Vagina (tissue), 2 donors: ENCODE measurements at regions not wholly inside any gene's neighbourhood (a gene's known extent, or its start where the extent isn't known, plus 50 kb on each side); places are given as distances from the start of the nearest gene placed in this dataset.

Source experiments
- DNase-seq, 2 donors: peaks; one replicate each; pipeline ENCODE4 v3.0.0-alpha.2; 2017; ENCODE audit errors: extremely low spot score in 2 of 2
- H3K27ac ChIP-seq: fragments of 200-600 bp; sonication (generic); one replicate; pipeline ENCODE4 v1.5.1; 2019
- H3K27me3 ChIP-seq: fragments of 200-600 bp; sonication (generic); one replicate; pipeline ENCODE4 v1.5.1; 2019
- H3K36me3 ChIP-seq, 2 donors: fragments of 200-600 bp; sonication (generic); one replicate each; pipeline ENCODE4 v1.5.1; 2017 to 2019
- H3K4me1 ChIP-seq: fragments of 200-600 bp; sonication (generic); one replicate; pipeline ENCODE4 v1.5.1; 2019
- H3K4me3 ChIP-seq, 2 donors: fragments of 200-600 bp; sonication (generic); 1 replicate in 1 of 2; 2 replicates in 1 of 2; pipeline ENCODE4 v1.5.1; 2016 to 2019
- H3K9me3 ChIP-seq: fragments of 200-600 bp; sonication (generic); one replicate; pipeline ENCODE4 v1.5.1; 2019
- CTCF ChIP-seq, 3 experiments: fragments of 450-650 bp in 2 of 3; fragments of 200-600 bp in 1 of 3; sonication (generic) in 1 of 3; IDR thresholded peaks; one replicate each; pipeline ENCODE4 v1.5.1; 2017 to 2019; ENCODE audit warnings: antibody characterized with exemption in 3 of 3, mild to moderate bottlenecking in 2 of 3, moderate library complexity in 2 of 3
- POLR2A ChIP-seq, 2 donors: fragments of 450-650 bp; IDR thresholded peaks; one replicate each; pipeline ENCODE4 v1.6.1; 2017; ENCODE audit warnings: antibody characterized with exemption in 2 of 2, mild to moderate bottlenecking in 2 of 2, moderate library complexity in 2 of 2
- POLR2AphosphoS5 ChIP-seq, 2 donors: sonication (generic); formaldehyde crosslinking; IDR thresholded peaks; one replicate each; pipeline ENCODE4 v1.9.0; 2017; ENCODE audit warnings: antibody characterized with exemption in 2 of 2, mild to moderate bottlenecking in 2 of 2, low read depth in 1 of 2; ENCODE audit not compliant: insufficient read depth in 1 of 2
- intact Hi-C: fragments of 100-400 bp; cut with DNase I; formaldehyde crosslinking; loops from one replicate; pipeline ENCODE4 v1.15.1; 2023

GRCh38 chr5:42879291-42879690, 67.6 kb upstream of the SELENOP start:
- no peak for DNase-seq
- no peak for TF ChIP-seq POLR2A (IDR thresholded peaks at IDR 0.05)
- TF ChIP-seq POLR2AphosphoS5 (IDR thresholded peaks at IDR 0.05; ENCODE audit: insufficient read depth in 1 of 2, low read depth in 1 of 2), result no peak
- TF ChIP-seq CTCF (IDR thresholded peaks at IDR 0.05), result no peak

GRCh38 chr5:42878550-42878949, 66.9 kb upstream of the SELENOP start:
- no peaks in the 10 kb centered on the region for H3K4me1 ChIP-seq
- DNase-seq, result no peak
- intact Hi-C loops, result no loop called here
- no peak overlapping the region for H3K4me3 ChIP-seq
- no peaks in the 10 kb centered on the region for H3K9me3 ChIP-seq
- no peaks in the 10 kb centered on the region for H3K36me3 ChIP-seq
- TF ChIP-seq POLR2A (IDR thresholded peaks at IDR 0.05) (no peak), CTCF (IDR thresholded peaks at IDR 0.05) (no peak), POLR2AphosphoS5 (IDR thresholded peaks at IDR 0.05; ENCODE audit: insufficient read depth in 1 of 2, low read depth in 1 of 2) (no peak)
- H3K27ac ChIP-seq, result no peak overlapping the region
- no peaks in the 10 kb centered on the region for H3K27me3 ChIP-seq

More at GRCh38 chr5:42879291-42879690, 67.6 kb upstream of the SELENOP start:
- no peaks in the 10 kb centered on the region for H3K27me3 ChIP-seq
- H3K4me1 ChIP-seq, result no peaks in the 10 kb centered on the region
- no peak overlapping the region for H3K4me3 ChIP-seq
- intact Hi-C loops, result no loop called here
- H3K9me3 ChIP-seq, result no peaks in the 10 kb centered on the region
- no peak overlapping the region for H3K27ac ChIP-seq
- H3K36me3 ChIP-seq, result no peaks in the 10 kb centered on the region

GRCh38 chr5:42878041-42878440, 66.3 kb upstream of the SELENOP start:
- H3K4me3 ChIP-seq, result no peak overlapping the region
- H3K27me3 ChIP-seq, result no peaks in the 10 kb centered on the region
- H3K36me3 ChIP-seq, result no peaks in the 10 kb centered on the region
- TF ChIP-seq POLR2AphosphoS5 (IDR thresholded peaks at IDR 0.05; ENCODE audit: insufficient read depth in 1 of 2, low read depth in 1 of 2) (no peak), POLR2A (IDR thresholded peaks at IDR 0.05) (no peak), CTCF (IDR thresholded peaks at IDR 0.05) (no peak)
- no peaks in the 10 kb centered on the region for H3K9me3 ChIP-seq
- H3K4me1 ChIP-seq, result no peaks in the 10 kb centered on the region
- DNase-seq, result no peak
- intact Hi-C loops, result no loop called here
- no peak overlapping the region for H3K27ac ChIP-seq

GRCh38 chr5:42877431-42877830, 65.7 kb upstream of the SELENOP start:
- Histone ChIP-seq H3K36me3 (no peaks in the 10 kb centered on the region), H3K4me1 (no peaks in the 10 kb centered on the region), H3K27ac (no peak overlapping the region), H3K4me3 (no peak overlapping the region), H3K9me3 (no peaks in the 10 kb centered on the region), H3K27me3 (no peaks in the 10 kb centered on the region)
- DNase-seq, result no peak
- no peak for TF ChIP-seq CTCF (IDR thresholded peaks at IDR 0.05)
- TF ChIP-seq POLR2AphosphoS5 (IDR thresholded peaks at IDR 0.05; ENCODE audit: insufficient read depth in 1 of 2, low read depth in 1 of 2), result no peak
- no peak for TF ChIP-seq POLR2A (IDR thresholded peaks at IDR 0.05)
- intact Hi-C loops, result no loop called here

- intact Hi-C loops, result no loop called here
- Histone ChIP-seq H3K27ac (no peak overlapping the region), H3K36me3 (no peaks in the 10 kb centered on the region), H3K4me3 (no peak overlapping the region), H3K9me3 (no peaks in the 10 kb centered on the region), H3K27me3 (no peaks in the 10 kb centered on the region), H3K4me1 (no peaks in the 10 kb centered on the region)
- no peak for TF ChIP-seq CTCF (IDR thresholded peaks at IDR 0.05)
- TF ChIP-seq POLR2AphosphoS5 (IDR thresholded peaks at IDR 0.05; ENCODE audit: insufficient read depth in 1 of 2, low read depth in 1 of 2), result no peak
- no peak for TF ChIP-seq POLR2A (IDR thresholded peaks at IDR 0.05)
- no peak for DNase-seq
Observed at GRCh38 chr5:42876375-42876844, 64.7 kb upstream of the SELENOP start.
